Stimulated activated CD8-positive, alpha-beta memory T cell treated with anti-CD3 and anti-CD28 coated beads, Interleukin-15, amount 100 ng/mL, for 24 hours (primary cell): ENCODE measurements at regions not wholly inside any gene's neighbourhood (a gene's known extent, or its start where the extent isn't known, plus 50 kb on each side); places are given as distances from the start of the nearest gene placed in this dataset.
A peak's percentile ranks its signal among the peaks of the same experiment; 100 is the strongest.
"Not testable (repeated sequence)": the region's sequence is repeated elsewhere in the genome, so short reads cannot be mapped to it uniquely, and the experiment has no call there.

Experiments used
- DNase-seq: peaks from one replicate; pipeline ENCODE4 v3.0.0-alpha.2; 2020; ENCODE audit warnings: low read depth

DNA sequence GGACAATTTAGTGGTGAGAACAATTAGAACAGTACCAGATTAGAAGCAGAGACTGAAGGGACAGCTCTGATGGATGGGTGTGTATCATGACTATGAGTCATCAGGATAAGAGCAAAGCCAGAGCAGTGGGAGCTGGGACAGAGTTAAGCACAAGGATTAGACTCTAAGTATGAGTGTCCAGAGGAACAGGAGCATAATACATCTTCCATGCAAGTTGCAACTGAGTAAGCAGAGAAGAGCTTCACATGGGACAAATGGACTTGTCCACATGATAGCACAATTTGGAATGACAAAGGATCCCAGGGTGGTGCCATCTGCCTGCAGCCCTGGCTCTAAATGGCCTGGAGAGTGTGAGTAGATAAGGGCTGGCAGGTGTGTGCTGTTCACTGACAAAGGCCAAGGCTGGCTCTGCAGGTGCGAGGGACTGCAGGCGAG, 226.4 kb upstream of the CAND1 start:
- no peak for DNase-seq

DNA sequence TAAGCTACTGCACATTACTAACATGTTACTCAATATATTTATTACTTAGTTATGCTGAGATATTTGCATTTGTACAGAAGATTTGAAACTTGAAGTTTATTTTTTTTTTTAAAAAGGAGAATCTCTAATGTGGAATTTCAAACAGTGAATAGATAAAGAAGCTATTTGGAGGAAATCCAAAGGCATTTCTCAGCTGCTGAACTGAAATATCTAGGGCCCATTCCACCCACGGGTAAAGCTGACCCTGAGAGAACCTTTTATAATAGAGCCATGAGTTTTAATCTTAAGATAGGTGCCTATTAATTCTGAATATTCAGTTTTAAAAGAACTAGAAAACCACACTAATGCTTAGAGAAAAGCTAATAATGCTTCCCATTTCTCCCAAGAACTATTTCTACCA, 225.4 kb upstream of the CAND1 start:
- DNase-seq: no peak

DNA sequence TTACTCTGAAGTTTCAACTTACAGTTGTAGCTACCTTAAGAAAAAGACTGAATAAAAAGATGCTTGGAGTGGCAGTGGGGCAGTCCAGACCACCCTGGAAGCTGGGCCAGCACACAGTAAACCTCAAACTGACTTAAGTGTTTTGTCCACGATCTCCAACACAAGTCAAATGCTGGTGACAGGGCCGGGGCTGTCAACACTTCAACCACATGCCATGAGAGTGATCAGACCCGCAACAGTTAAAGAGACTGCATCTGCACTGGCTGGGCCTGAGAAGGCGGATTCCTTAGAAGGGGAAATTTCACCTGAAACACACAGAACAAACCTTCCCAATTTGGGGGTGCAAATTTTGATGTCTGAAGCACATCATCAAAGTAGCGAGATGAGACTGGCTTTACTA, 223.5 kb upstream of the CAND1 start:
- no peak for DNase-seq

DNA sequence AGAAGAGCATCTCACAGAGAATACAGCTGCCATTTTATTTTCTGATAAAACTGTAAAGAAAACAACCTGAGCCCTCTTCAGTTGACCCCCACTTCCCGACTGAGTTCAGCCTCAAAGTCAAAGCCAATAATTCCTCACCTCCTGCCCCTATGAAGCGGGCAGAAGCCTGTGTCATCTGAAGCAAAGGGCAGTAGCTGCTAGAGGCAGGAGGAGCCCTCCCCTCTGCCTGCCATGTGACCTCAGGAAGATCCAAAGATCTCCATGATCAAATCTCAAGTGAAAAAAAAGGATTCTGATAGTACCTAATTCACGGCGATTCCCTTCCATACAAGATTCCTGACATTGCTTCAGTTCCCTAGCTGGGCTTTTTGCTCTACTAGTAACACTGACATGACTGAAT, 223.1 kb upstream of the CAND1 start:
- DNase-seq: no peak

DNA sequence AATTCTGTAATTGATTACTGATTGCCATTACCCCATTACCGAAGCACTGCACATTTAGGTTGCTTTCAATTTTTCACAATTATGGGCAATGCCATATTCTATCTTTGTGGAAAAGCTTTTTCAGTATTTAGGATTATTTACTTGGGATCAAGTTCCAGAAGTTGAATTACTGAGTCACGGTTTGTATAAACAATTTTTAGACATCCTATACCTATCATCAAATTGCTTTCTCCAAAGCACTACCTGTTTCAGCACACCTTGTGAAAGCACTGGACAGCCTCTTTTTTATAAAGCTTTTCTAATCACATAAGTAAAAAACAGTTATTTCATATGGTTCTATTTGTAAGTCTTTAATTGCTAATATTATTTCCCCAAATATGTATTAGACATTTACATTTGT, 221.5 kb upstream of the CAND1 start:
- DNase-seq: no peak

DNA sequence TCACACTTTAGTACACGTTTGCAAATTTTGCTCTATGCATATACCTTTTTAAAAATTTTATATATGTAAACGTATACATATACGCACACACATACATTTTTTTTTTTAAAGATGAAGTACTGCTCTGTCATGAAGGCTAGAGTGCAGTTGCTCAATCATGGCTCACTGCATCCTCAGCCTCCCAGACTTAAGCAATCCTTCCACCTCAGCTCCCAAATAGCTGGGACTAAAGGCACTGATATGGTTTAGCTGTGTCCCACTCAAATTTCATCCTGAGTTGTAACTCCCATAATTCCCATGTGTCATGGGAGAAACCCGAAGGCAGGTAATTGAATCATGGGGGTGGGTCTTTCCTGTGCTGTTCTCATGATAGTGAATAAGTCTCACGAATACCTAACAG, 220.8 kb upstream of the CAND1 start:
- no peak for DNase-seq

DNA sequence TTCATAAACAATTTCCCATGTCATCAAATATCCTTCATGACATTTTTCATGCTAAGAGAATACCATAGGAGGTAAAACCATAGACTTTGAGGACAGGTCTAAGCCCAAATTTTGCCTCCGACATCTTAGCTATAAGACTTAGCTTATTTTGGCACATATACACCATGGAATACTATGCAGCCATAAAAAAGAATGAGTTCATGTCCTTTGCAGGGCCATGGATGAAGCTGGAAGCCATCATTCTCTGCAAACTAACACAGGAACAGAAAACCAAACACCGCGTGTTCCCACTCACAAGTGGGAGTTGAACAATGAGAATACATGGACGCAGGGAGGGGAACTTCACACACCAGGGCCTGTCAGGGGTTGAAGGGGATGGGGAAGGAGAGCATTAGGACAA, 220.0 kb upstream of the CAND1 start:
- not testable (repeated sequence) for DNase-seq

DNA sequence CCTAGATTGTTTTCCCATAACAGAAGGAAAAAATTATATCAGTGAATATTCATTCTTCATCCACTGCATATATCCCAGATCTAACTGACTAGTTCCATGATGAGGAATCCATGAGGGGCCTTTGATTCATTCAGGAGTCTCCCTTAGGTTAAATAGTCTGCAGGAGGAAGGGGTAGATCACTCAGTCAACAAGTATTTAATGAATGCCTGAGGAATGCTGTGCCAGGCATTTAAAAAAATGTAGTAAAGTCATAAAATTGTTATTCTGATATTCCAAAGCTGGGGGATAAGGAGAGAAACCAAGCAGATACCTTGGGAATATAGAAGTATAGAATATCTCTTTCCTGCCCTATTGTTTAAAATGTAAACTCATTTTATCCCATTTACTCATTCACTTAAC, 216.2 kb upstream of the CAND1 start:
- no peak for DNase-seq

DNA sequence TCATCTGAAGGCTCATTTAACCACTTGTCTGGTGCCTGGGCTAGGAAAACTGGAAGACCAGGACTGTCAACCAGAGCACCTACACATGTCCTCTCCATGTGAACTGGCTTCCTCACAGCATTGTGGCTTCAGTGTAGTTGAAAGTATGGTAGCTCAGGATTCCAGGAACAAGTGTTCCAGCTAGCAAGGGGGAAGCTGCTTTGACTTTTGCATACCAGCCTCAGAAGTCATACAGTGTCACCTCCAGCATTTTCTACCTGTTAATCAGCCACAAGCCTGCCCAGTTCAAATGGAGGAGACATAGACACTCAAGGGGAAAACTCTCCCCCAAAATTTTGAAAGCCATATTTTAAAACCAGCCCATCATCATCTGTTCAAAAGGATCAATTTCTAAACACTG, 212.8 kb upstream of the CAND1 start:
- DNase-seq: no peak

DNA sequence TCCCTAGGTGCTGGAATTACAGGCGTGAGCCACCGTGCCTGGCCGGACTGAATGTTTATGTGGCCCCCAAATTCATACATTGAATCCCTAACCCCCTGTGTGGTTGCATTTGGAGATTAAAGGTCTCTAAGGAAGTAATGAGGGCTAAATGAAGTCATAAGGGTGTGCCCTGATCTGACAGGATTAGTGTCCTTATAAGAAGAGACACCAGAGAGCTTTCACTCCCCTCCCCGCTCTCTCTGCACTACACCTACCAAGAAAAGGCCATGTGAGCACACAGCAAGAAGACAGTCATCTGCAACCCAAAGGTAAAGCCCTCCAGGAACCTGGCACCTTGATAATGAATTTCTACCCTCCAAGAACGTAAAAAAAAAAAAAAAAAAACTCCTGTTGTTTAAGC, 212.1 kb upstream of the CAND1 start:
- DNase-seq: no peak

DNA sequence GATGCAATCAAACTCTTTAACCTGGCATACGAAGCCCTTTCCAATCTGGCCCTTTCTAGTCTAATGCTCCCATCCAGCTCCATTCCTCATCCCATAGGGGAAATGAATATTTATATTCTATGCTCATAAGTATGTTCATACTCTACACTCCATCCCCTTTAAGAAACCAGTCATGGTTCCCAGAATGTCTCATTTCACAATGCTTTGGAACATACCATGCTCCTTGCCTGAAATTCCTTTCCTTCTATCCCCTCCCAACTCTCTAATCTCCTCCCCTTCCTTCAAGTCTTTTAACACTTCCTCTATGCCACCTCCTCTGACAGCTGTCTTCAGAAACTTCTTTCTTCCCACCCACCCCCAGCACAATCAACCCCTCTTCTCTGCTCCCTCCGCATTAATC, 207.0 kb upstream of the CAND1 start:
- no peak for DNase-seq

DNA sequence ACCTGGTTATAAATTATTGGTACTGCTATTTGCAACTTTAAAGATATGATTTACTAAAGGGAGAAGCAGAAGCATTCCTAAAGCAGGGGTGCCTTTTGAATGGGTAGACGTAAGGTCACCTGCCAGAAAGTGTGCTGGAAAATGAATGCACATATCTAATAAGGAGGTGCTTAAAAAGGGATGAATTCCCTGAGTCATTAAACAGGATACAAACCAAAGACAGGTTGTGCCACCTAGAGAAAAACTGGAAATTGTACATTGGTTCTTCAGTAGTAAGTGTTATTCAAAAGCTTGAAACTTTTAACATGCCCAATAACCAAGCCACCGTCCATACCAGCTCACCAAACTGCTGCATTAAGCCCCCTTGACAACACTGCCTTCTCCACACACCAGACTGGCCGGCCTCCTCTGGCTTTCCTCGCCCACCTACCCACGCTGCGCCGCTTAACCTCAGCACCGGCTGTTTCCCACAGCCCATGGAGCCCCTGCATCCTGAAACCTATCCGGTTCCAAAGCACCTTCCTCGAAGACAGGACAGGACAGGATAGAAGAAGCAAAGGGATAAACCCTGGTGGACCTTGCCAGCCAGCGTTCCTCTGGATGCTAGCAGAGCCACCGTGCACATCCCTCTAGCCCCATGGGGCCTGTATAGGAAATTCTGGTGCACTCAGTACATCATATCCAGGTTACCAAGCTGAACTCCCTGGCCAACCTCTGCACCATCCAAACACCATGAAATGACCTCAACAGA, 201.5 kb upstream of the CAND1 start:
- no peak for DNase-seq

DNA sequence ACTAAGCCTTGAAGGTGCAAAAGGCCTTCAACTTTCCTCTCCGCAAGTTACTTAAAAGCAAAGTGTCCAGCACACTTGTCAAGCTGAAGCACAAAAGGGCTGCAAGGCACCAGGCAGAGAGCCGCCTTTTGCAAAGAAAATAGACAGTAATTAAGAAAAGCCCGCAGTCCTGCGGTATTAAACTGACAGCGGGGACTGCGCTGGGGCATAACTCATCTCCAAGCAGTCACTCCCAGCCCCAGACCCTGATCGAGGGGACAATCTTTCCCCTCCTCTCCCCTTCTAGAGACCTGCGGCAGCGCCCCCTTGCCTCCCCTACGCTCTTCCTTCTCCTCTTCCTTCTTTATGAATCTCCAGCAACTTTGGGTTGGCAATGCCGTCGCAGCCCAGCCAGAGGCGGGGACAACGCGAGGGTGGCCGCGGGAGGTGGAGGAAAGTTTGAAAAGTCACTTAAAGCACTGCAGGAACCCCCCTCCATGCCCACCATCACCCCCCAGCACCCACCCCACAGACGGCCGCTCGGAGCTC, 200.9 kb upstream of the CAND1 start:
- no peak for DNase-seq

DNA sequence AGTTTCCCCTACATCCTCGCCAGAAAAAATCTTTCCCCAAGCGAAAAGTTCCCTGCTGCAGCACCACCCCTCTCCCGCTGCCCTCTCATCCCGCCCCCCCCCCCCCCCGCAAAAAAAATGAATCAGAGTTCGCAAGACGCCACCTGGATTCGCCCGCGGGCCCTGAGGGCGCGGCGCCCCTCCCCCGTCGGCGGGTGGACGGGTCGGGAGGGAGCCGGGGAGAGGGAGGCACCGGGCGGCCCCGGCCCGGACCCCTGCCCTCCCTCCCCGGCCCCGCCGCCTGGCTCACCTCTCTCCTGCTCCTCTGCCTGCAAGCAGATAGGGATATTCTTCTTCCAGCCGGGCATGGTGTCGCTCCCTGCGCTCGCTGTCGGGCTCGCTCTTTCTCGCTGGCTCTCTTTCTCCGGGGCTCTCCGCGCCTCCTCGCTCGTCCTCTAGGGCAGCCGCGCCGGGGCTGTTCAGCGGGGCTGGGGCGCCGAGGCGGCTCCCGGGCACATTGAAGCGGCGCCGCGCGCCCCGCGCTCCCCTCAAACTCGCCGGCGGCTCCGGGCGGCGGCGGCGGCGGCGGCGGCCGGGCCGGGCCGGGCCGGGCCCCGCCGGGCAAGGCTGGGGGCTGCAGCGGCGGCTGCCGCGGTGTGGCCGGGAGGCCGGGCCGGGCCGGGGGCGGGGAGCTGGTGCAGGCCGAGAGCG, 200.3 kb upstream of the CAND1 start:
- DNase-seq: peak; percentile 9

DNA sequence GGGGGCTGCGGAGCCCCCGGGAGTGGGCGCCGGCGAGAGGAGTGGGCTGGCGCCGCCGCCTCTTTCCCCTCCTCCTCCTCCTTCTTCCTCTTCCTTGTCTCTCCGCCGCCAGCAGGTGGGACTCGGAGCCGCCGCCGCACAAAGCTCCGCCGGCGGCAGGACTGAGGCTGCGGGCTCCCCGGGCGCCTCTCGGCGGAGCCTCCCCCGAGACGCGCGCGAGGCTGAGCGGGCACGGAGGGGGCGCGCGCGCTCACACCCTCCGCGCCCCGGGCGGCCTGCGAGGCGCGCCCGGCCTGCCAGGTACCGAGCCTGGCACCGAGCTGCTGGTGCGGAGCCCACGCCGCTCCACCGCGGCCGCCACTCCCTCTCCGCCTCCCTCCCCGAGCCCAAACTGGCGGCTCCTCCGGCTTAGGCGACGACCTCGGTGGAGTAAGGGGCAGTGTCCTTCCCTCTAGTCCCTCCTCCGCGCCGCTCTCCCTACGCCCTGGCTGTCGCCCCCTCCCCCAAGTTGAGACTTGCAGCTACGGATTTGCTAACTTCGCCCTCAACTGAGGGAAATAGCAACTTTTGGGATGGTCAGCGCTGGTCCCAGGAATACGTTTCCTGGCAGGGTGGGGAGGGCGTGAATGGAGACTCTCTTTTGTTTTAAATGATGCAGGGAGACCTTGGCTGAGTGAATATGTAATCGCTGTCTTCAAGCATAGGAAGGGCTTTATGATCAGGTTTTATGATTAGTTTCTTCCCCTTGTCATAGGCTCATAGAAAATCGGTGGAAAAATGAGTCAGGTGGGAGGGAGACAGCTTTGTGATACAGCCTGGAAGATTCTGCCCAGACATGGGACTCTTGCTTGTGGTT, 199.5 kb upstream of the CAND1 start:
- DNase-seq: peak; percentile 2

DNA sequence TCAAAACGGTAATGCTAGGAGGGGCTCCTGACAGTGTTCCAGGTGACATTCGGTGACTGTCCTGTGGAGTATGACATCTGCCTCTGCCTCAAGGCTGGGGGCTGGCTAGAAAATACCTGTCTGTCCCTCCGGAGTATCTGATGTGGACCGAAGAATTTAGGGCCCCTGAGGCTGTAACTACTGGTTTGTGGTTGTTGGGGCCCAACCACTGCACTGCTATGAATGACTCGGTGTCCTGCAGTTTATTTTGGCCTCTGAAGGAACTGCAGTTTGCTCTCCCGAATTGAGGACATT, 198.9 kb upstream of the CAND1 start:
- no peak for DNase-seq

DNA sequence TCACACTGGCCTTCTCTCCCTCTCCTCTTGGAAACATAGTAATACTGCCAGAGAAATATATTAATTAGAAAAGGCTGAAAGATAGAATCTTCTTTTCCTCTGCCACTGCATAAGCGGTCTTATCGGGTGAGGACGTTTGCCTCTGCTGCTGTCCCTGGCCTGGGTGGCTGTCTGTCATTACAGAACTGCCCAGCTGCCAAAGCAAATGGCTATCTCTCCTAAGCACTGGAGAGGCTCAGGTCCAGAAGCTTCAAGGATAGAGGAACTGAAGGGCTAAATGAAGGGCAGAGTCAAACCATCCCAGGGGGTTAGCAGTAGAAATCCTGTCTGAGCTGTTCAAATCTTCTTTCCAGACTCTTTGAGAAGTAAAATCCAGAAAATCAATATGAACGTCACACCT, 198.6 kb upstream of the CAND1 start:
- no peak for DNase-seq

DNA sequence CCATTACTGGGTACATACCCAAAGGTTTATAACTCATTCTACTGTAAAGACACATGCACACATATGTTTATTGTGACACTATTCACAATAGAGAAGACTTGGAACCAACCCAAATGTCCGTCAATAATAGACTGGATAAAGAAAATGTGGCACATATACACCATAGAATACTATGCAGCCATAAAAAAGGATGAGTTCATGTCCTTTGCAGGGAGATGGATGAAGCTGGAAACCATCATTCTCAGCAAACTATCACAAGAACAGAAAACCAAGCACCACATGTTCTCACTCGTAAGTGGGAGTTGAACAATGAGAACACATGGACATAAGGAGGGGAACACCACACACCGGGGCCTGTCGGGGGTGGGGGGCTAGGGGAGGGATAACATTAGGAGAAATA, 196.9 kb upstream of the CAND1 start:
- not testable (repeated sequence) for DNase-seq

DNA sequence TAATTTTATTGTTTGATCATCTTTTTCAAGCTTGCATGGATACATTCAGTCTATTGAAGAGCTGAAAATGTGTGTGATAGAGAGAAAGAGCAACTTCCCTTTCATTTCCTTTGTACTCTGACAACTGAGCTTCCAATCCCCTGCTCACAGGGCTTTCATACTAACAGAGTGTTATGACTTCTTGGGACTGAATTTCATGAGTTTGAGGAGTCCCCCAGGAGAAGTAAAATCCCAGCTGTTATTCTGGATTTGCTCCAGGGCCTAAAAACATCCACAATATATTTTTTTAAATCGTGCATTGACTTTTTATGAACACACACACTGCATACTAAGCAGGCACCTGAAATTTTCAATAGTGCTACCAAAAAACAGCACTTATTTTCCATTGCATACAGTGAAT, 195.8 kb upstream of the CAND1 start:
- DNase-seq: no peak

DNA sequence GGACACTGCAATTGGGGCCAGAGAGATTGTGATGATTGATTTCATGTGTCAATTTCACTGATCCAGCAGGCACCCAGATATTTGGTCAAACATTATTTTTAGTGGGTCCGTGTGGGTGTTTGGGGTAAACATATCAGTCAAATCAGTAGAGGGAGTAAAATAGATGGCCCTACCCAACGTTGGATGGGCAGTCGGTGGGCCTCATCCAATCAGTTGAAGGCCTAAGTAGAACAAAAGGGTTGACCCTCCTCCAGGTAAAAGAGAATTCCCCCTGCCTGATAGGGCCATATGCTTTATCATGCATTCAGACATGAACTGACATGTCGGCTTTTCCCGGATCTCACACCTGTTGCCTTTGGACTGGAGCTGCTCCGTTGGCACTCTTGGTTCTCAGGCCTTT, 195.1 kb upstream of the CAND1 start:
- DNase-seq: no peak

DNA sequence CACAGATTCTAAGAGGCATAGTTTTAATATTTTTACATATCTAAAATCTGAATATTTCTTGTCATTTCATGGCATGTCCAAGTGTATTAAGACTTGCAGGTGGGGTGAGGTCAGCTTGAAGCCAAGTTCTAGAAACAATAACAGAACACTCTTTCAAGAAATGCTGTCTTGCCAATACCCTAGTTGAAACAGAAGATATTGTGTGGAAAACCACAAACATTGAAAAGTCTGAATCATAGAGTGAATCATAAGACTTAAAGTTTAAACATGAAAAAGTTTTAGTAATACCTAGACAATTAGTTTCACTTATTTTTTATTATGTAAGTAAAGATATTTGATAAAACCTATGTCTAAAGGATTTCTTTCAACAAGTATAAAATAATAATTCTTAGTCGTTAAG, 191.5 kb upstream of the CAND1 start:
- no peak for DNase-seq

DNA sequence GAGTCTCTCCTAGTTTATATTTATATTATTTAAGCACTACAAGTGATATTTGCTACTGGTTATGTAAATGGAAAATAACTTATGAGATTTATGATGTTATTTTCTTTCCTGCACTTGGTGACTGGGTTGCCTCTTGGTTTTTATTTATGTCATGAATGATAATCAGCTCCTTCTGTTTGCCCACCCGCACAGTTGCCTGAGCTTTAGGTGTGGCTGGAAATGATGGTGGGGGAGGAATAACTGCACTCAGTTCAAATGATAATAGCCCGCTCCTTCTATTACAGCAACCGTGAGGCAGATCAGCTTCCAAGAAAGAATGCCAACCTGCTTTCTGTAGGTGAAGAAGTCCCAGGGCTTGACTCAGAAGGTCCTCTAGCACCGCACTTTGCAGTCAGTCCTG, 190.2 kb upstream of the CAND1 start:
- DNase-seq: no peak

DNA sequence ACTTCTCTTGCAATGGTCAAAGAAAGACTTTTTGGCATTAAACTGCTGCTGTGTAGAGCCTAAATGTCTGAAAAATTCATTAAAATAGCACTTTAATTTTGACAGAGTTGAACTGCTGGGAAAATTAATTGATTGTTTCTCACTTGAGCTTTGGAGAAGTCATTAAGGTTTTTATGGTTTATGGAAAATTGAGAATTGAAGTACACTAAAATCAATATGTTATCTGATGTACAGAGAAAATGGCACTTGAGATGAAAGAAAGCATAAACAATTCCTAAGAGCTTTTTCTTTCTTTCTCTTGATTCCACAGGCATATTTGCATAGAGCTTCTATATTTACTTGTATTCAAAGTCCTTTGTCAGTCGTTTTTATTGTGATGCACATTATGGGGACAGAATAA, 188.5 kb upstream of the CAND1 start:
- no peak for DNase-seq
